SK-N-SH (cell line): ENCODE measurements at regions not wholly inside any gene's neighbourhood (a gene's known extent, or its start where the extent isn't known, plus 50 kb on each side); places are given as distances from the start of the nearest gene placed in this dataset.

ENCODE experiments used
- CHD2 ChIP-seq: fragments of 150-350 bp; IDR thresholded peaks from 2 replicates; pipeline ENCODE4 v1.6.1; 2018; ENCODE audit warnings: low read length; ENCODE audit not compliant: partially characterized antibody
- CTCF ChIP-seq: fragments of 200-600 bp; sonication (generic); IDR thresholded peaks from 2 replicates; pipeline ENCODE4 v1.6.1; 2017; ENCODE audit warnings: antibody characterized with exemption, mild to moderate bottlenecking, moderate library complexity
- EP300 ChIP-seq, 2 experiments: IDR thresholded peaks; 2 replicates each; pipeline versions ENCODE4 v1.4.0 to v1.6.1; 2012; ENCODE audit warnings: borderline replicate concordance in 1 of 2, low read depth in 1 of 2, low read length in 1 of 2
- FOSL2 ChIP-seq: IDR thresholded peaks from 2 replicates; pipeline ENCODE4 v1.4.0; 2012; ENCODE audit warnings: low read depth, mild to moderate bottlenecking, moderate library complexity, borderline replicate concordance
- MAX ChIP-seq: IDR thresholded peaks from 2 replicates; pipeline ENCODE4 v1.4.0; 2012; ENCODE audit warnings: low read depth
- MXI1 ChIP-seq: IDR thresholded peaks from 2 replicates; pipeline ENCODE4 v1.6.1; 2012; ENCODE audit warnings: mild to moderate bottlenecking, low read depth, low read length, improper control_type of control experiment
- NFIC ChIP-seq: IDR thresholded peaks from 2 replicates; pipeline ENCODE4 v1.4.0; 2012; ENCODE audit warnings: borderline replicate concordance
- NRF1 ChIP-seq: IDR thresholded peaks from 2 replicates; pipeline ENCODE4 v1.6.1; 2012; ENCODE audit warnings: low read depth, mild to moderate bottlenecking, low read length
- POLR2AphosphoS5 ChIP-seq: IDR thresholded peaks from 2 replicates; pipeline ENCODE4 v1.6.1; 2012; ENCODE audit warnings: low read depth, low read length
- REST ChIP-seq: IDR thresholded peaks from 2 replicates; pipeline ENCODE4 v1.6.1; 2012; ENCODE audit warnings: mild to moderate bottlenecking, low read depth, low read length, moderate library complexity
- RXRA ChIP-seq: IDR thresholded peaks from 2 replicates; pipeline ENCODE4 v1.4.0; 2012; ENCODE audit warnings: low read depth, mild to moderate bottlenecking, borderline replicate concordance
- SIN3A ChIP-seq: IDR thresholded peaks from 2 replicates; pipeline ENCODE4 v1.6.1; 2012; ENCODE audit warnings: low read depth, mild to moderate bottlenecking, low read length, moderate library complexity, borderline replicate concordance
- TAF1 ChIP-seq: IDR thresholded peaks from 2 replicates; pipeline ENCODE4 v1.6.1; 2012; ENCODE audit warnings: low read depth, mild to moderate bottlenecking, low read length, moderate library complexity, borderline replicate concordance

- TF ChIP-seq CTCF (no peak), TAF1 (no peak), POLR2AphosphoS5 (no peak), NRF1 (no peak), MAX (no peak), MXI1 (no peak), EP300 (IDR thresholded peaks at IDR 0.05; ENCODE audit: borderline replicate concordance in 1 of 2, low read depth in 1 of 2, low read length in 1 of 2) (no peak), NFIC (no peak), RXRA (no peak), SIN3A (no peak), REST (no peak), CHD2 (no peak), FOSL2 (no peak)
Observed at GRCh38 chr13:87376081-87376480, 295.1 kb upstream of the SLITRK5 start.
